ENCODE measurements at regions not wholly inside any gene's neighbourhood (a gene's known extent, or its start where the extent isn't known, plus 50 kb on each side); places are given as distances from the start of the nearest gene placed in this dataset.

DNA sequence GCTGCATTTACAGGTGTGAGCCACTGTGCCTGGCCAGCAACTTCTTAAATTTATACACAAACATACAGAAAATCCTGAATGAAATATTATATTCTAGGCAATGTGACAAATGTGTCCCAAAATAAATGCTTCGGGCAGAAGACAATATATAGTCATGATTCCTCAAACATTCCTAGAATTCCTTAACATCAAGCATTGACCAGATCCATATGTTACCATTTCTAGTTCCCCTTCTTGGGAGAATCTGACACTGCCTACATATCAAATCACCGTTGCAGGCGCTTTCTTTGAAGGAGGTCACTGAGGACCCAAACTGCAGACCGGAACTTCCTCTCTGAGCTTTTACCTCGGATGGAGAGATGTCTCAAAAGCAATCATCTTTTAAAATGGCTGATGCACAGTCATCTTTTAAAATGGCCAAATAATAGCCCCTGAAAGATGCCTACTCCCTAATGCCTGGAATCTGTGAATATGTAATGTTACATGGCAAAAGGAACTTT is 323.5 kb downstream of the PHF14 start:
- POLR2A ChIA-PET = no interaction called here
- no peak for DNase-seq (ENCODE audit: extremely low spot score)
- no peak for TF ChIP-seq NFRKB (IDR thresholded peaks at IDR 0.05)
- TF ChIP-seq HDGF (IDR thresholded peaks at IDR 0.05; ENCODE audit: borderline replicate concordance) = no peak
- no peak for TF ChIP-seq LEF1 (IDR thresholded peaks at IDR 0.05; ENCODE audit: borderline replicate concordance)
- TF ChIP-seq, protein P1, sequence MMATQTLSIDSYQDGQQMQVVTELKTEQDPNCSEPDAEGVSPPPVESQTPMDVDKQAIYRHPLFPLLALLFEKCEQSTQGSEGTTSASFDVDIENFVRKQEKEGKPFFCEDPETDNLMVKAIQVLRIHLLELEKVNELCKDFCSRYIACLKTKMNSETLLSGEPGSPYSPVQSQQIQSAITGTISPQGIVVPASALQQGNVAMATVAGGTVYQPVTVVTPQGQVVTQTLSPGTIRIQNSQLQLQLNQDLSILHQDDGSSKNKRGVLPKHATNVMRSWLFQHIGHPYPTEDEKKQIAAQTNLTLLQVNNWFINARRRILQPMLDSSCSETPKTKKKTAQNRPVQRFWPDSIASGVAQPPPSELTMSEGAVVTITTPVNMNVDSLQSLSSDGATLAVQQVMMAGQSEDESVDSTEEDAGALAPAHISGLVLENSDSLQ (IDR thresholded peaks at IDR 0.05) = no peak
- TF ChIP-seq CTBP1 (IDR thresholded peaks at IDR 0.05; ENCODE audit: borderline replicate concordance) = no peak
- TF ChIP-seq SP1 (IDR thresholded peaks at IDR 0.05) = no peak
- no peak for TF ChIP-seq FOXM1 (IDR thresholded peaks at IDR 0.05; ENCODE audit: borderline replicate concordance)
- no peak for TF ChIP-seq ARNT (IDR thresholded peaks at IDR 0.05)
- TF ChIP-seq SUZ12 (IDR thresholded peaks at IDR 0.05) = no peak
- TF ChIP-seq FOXK2 (IDR thresholded peaks at IDR 0.05) = no peak
- TF ChIP-seq BHLHE40 (IDR thresholded peaks at IDR 0.05; ENCODE audit: borderline replicate concordance) = no peak
- no peak for TF ChIP-seq TARDBP (IDR thresholded peaks at IDR 0.05)
- TF ChIP-seq L3MBTL2 (conservative IDR thresholded peaks at IDR 0.05) = no peak
- TF ChIP-seq FOXA1 (IDR thresholded peaks at IDR 0.05) = no peak
- no peak for TF ChIP-seq ZNF384 (IDR thresholded peaks at IDR 0.05)
- CTCF ChIA-PET = no interaction called here

GRCh38 chr7:11297764-11298163 is 324.1 kb downstream of the PHF14 start:
- DNase-seq (ENCODE audit: extremely low spot score) = no peak
- TF ChIP-seq, protein P1 (IDR thresholded peaks at IDR 0.05) = no peak
- no peak for TF ChIP-seq NFRKB (IDR thresholded peaks at IDR 0.05)
- TF ChIP-seq HDGF (IDR thresholded peaks at IDR 0.05; ENCODE audit: borderline replicate concordance) = no peak
- TF ChIP-seq FOXA1 (IDR thresholded peaks at IDR 0.05) = no peak
- no peak for TF ChIP-seq ELF4 (IDR thresholded peaks at IDR 0.05)
- no peak for TF ChIP-seq FOXK2 (IDR thresholded peaks at IDR 0.05)
- TF ChIP-seq BHLHE40 (IDR thresholded peaks at IDR 0.05; ENCODE audit: borderline replicate concordance) = no peak
- TF ChIP-seq FOXM1 (IDR thresholded peaks at IDR 0.05; ENCODE audit: borderline replicate concordance) = no peak
- POLR2A ChIA-PET = no interaction called here
- CTCF ChIA-PET = no interaction called here

- POLR2A ChIA-PET = no interaction called here
- CTCF ChIA-PET = no interaction called here
- no peak for TF ChIP-seq ELF4 (IDR thresholded peaks at IDR 0.05)
- TF ChIP-seq, protein P1 (IDR thresholded peaks at IDR 0.05) = no peak
- TF ChIP-seq SUZ12 (IDR thresholded peaks at IDR 0.05) = no peak
- no peak for TF ChIP-seq FOXA1 (IDR thresholded peaks at IDR 0.05)
- TF ChIP-seq HDGF (IDR thresholded peaks at IDR 0.05; ENCODE audit: borderline replicate concordance) = no peak
- no peak for TF ChIP-seq FOXK2 (IDR thresholded peaks at IDR 0.05)
- TF ChIP-seq SP1 (IDR thresholded peaks at IDR 0.05) = no peak
- TF ChIP-seq ARNT (IDR thresholded peaks at IDR 0.05) = no peak
- no peak for TF ChIP-seq BHLHE40 (IDR thresholded peaks at IDR 0.05; ENCODE audit: borderline replicate concordance)
- TF ChIP-seq FOXM1 (IDR thresholded peaks at IDR 0.05; ENCODE audit: borderline replicate concordance) = no peak
- no peak for TF ChIP-seq TARDBP (IDR thresholded peaks at IDR 0.05)
- no peak for TF ChIP-seq NFRKB (IDR thresholded peaks at IDR 0.05)
- no peak for TF ChIP-seq LEF1 (IDR thresholded peaks at IDR 0.05; ENCODE audit: borderline replicate concordance)
- TF ChIP-seq CTBP1 (IDR thresholded peaks at IDR 0.05; ENCODE audit: borderline replicate concordance) = no peak
- no peak for TF ChIP-seq ZNF384 (IDR thresholded peaks at IDR 0.05)
- TF ChIP-seq L3MBTL2 (conservative IDR thresholded peaks at IDR 0.05) = no peak
- DNase-seq (ENCODE audit: extremely low spot score) = no peak
Observed at GRCh38 chr7:11298220-11298619, 324.5 kb downstream of the PHF14 start.

- no peak for DNase-seq (ENCODE audit: extremely low spot score)
- CTCF ChIA-PET = no interaction called here
- TF ChIP-seq ARNT (IDR thresholded peaks at IDR 0.05) (no peak), LEF1 (IDR thresholded peaks at IDR 0.05; ENCODE audit: borderline replicate concordance) (no peak)
- POLR2A ChIA-PET = no interaction called here
Observed at GRCh38 chr7:11300241-11300640, 326.6 kb downstream of the PHF14 start.

GRCh38 chr7:11302121-11302520 is 328.4 kb downstream of the PHF14 start:
- CTCF ChIA-PET = no interaction called here
- POLR2A ChIA-PET = no interaction called here
- TF ChIP-seq TARDBP (IDR thresholded peaks at IDR 0.05) (no peak), FOXA1 (IDR thresholded peaks at IDR 0.05) (no peak), ELF4 (IDR thresholded peaks at IDR 0.05) (no peak)
- DNase-seq (ENCODE audit: extremely low spot score) = no peak

DNA sequence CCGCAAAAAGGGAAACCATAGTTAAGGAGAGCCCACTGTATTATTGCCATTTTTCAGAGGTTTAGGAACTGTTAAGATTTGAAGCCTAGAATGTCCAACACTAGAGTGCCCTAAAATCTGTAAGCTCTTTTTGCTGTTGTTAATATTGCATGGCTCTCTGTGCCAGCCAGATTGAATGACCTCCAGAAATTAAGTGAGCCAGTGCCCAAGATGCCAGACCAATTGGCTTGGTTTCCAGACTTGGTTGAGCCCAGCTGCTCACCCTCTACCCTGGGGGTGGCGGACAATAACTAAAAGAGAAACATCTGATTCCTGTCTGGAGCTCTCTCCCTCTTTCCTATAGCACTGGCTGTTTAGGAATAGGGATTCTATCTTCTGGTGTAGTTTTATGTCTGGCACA is 340.1 kb downstream of the PHF14 start:
- TF ChIP-seq NFRKB (IDR thresholded peaks at IDR 0.05) = no peak
- TF ChIP-seq SUZ12 (IDR thresholded peaks at IDR 0.05) = no peak
- TF ChIP-seq CTBP1 (IDR thresholded peaks at IDR 0.05; ENCODE audit: borderline replicate concordance) = no peak
- no peak for TF ChIP-seq LEF1 (IDR thresholded peaks at IDR 0.05; ENCODE audit: borderline replicate concordance)
- no peak for TF ChIP-seq FOXM1 (IDR thresholded peaks at IDR 0.05; ENCODE audit: borderline replicate concordance)
- no peak for TF ChIP-seq ELF4 (IDR thresholded peaks at IDR 0.05)
- no peak for TF ChIP-seq BHLHE40 (IDR thresholded peaks at IDR 0.05; ENCODE audit: borderline replicate concordance)
- TF ChIP-seq ZNF384 (IDR thresholded peaks at IDR 0.05) = no peak
- no peak for TF ChIP-seq SP1 (IDR thresholded peaks at IDR 0.05)
- no peak for TF ChIP-seq L3MBTL2 (conservative IDR thresholded peaks at IDR 0.05)
- DNase-seq (ENCODE audit: extremely low spot score) = no peak
- POLR2A ChIA-PET = no interaction called here
- CTCF ChIA-PET = no interaction called here

GRCh38 chr7:11315666-11316258 is 342.1 kb downstream of the PHF14 start:
- TF ChIP-seq LEF1 (IDR thresholded peaks at IDR 0.05; ENCODE audit: borderline replicate concordance) (no peak), ARNT (IDR thresholded peaks at IDR 0.05) (no peak), SUZ12 (IDR thresholded peaks at IDR 0.05) (no peak), L3MBTL2 (conservative IDR thresholded peaks at IDR 0.05) (no peak), CTBP1 (IDR thresholded peaks at IDR 0.05; ENCODE audit: borderline replicate concordance) (no peak), SP1 (IDR thresholded peaks at IDR 0.05) (no peak), TARDBP (IDR thresholded peaks at IDR 0.05) (no peak), FOXK2 (IDR thresholded peaks at IDR 0.05) (no peak), ELF4 (IDR thresholded peaks at IDR 0.05) (no peak), ZNF384 (IDR thresholded peaks at IDR 0.05) (no peak), FOXM1 (IDR thresholded peaks at IDR 0.05; ENCODE audit: borderline replicate concordance) (no peak), NFRKB (IDR thresholded peaks at IDR 0.05) (no peak), HDGF (IDR thresholded peaks at IDR 0.05; ENCODE audit: borderline replicate concordance) (no peak), FOXA1 (IDR thresholded peaks at IDR 0.05) (no peak), BHLHE40 (IDR thresholded peaks at IDR 0.05; ENCODE audit: borderline replicate concordance) (no peak)
- TF ChIP-seq, protein P1 (IDR thresholded peaks at IDR 0.05) = no peak
- DNase-seq (ENCODE audit: extremely low spot score) = no peak
- ChIA-PET POLR2A (no interaction called here), CTCF (no interaction called here)

Measured in HEK293T (cell line).